Stimulated activated naive CD8-positive, alpha-beta T cell treated with anti-CD3 and anti-CD28 coated beads, Interleukin-15, Interleukin-2, amounts not matched to agents 100 U/mL and 50 U/mL, for 24 hours (primary cell): ENCODE measurements at regions not wholly inside any gene's neighbourhood (a gene's known extent, or its start where the extent isn't known, plus 50 kb on each side); places are given as distances from the start of the nearest gene placed in this dataset.

ENCODE experiments used
- ATAC-seq: fragments of 150-1000 bp; cut with Tn5 transposase; one replicate; pipeline ENCODE4 v1.10.0; 2021
- DNase-seq: peaks from one replicate; pipeline ENCODE4 v3.0.0; 2021

- no peak for ATAC-seq
These were observed 1740.9 kb upstream of the CDH9 start for GRCh38 chr5:28779161-28779754.

DNA sequence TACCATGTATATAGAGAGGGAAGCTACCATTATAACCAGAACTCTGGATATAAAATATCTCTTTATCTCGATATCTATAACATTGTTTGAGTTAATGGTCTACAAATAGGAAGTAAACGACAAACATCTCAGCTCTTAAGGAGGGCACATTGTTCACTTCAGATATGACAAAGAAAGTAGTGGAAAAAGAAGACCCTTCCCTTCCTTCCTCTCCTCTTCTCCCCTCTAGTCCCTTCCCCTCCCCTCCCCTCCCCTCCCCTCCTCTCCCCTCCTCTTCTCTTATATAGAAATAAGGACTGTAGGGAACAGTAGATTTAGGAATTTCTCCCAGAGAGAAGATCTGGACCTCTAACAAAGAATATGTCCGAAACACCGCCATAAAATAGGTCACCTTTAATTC, 1731.9 kb upstream of the CDH9 start:
- DNase-seq = no peak
- ATAC-seq = no peak

More at GRCh38 chr5:28779161-28779754, 1740.9 kb upstream of the CDH9 start:
- no peak for DNase-seq

DNA sequence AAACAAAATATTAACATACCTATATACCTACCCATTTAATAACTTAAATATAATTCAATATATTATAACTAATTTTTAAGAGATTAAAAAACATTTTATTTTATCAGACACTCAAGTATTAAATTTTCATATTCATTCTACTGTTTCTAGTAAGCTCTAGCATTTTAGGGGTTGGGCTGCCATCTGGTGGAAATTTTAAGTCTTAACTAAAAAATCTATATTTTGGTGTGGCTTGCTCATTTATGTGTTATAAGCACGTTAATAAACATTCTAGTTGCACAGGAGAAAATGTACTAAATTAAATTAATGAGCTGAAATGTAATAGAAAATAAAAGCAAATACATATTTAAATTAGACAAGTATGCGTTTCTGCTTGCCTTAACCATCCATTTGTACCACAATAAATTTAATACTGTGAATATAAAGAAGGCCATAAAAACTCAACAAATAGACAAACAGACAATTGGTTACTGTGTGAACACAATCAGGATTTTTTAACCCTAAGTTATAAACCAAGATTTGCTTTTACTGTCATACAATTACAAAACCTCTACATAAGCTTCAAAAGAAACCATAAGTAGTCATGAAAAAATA, 1728.3 kb upstream of the CDH9 start:
- no peak for DNase-seq
- ATAC-seq = no peak

- DNase-seq = no peak
- no peak for ATAC-seq
These were observed 1713.0 kb upstream of the CDH9 start for GRCh38 chr5:28751396-28751795.

DNA sequence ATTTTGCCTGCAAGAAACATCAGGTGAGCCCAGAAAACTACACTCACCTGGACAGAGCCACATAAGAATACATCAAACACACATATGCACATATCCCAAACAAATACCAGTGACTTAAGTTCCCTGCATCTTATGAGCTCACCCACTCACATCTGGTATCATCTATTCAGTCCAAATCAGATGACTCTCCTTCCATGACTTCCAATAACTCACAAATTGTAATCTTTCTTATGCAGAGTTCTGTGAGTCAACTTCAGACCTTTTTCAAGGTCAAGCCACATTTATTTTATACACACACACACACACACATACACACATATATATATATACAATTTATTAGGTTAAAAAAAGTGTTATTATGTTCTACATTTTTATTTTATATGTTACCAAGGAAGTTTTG, 1711.9 kb upstream of the CDH9 start:
- ATAC-seq (no peak), DNase-seq (no peak)

DNA sequence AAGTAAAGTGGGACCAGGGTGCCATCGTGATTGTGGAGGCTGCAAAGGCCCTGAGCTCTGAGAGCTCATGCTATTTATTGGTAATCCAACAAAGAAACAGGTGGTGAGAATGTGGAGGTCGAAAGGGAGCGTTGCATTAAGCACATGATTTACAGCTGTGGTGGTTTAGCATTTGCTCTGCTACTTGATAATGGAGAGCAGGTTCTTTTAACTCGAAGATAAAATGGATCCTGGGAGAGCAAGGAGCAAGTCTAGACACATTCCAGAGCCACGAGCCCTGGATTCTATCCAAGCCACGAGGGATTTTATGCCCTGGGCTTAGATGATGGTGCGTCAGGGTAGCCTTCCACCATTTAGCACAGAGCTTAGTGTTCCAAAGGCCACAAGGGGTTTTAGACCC, 1710.1 kb upstream of the CDH9 start:
- DNase-seq (no peak), ATAC-seq (no peak)

DNA sequence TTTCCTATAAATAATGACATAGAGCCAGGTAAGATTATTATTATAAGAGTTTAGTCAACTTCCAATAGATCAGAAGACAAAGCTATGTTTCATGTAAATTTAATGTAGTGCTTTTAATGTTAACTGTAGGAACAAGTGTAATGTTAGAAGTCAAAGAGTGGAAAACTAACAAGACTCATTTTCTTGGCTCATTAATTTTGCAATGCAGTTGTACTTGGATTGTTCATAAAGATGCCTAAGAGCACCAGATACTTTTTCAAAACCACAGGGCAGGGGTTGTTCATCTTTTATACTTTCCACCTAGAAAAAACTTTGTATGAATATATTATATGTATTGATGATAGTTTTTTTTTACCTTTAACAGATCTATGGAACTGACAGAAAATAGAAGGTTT, 1705.3 kb upstream of the CDH9 start:
- no peak for DNase-seq
- no peak for ATAC-seq

DNA sequence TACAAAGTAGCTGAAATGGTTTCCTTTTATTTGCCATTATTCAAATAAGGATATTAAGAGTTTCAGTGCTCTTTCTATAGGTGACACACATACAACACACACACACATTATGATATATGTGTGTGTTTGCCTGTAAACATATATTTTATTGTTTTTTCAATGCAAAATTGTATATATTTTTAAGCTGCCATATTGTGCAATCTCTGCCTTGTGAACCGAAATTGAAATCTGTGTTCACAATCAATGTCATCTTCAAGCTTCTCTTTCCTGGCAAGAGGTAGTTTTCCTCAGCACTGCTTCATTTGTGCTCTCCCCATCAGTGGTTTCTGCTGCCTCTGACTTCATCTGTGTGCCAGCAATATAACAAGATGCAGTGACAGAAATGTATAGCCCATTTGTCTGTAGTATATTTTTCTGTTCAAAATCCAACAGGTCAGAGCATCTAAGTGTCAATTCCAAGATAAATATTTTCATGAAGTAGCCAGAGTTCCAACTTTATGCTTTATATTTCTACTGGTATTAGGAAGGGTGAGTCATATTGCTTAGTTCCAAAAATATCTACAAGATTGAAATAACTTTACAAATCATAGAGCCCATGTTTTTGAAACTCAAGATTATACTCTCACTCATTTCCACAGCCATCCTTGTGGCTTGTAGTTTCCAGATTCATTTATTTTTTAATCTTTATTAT, 1704.8 kb upstream of the CDH9 start:
- no peak for ATAC-seq
- DNase-seq = no peak

DNA sequence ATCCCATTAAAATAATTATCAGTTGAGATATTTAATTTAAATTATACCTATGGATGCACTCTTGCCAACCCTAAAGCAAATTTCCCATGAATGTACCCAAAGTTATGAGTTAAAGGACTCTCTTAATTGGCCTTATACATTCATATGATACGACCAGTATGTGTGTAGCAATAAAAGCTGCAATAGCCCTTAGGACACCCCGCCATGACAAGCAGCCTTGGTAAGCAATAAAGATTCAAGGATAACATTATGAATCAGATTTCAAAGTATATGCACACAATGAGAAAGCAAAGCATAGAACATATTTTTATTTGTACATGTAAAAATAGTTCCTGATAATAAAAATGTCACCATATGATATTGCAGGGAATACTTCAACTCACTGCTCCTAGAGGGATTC, 1699.3 kb upstream of the CDH9 start:
- DNase-seq (no peak), ATAC-seq (no peak)

- no peak for ATAC-seq
- DNase-seq = no peak
These were observed 1698.8 kb upstream of the CDH9 start for GRCh38 chr5:28737222-28737621.

- DNase-seq (no peak), ATAC-seq (no peak)
These were observed 1696.0 kb upstream of the CDH9 start for GRCh38 chr5:28734396-28734795.

GRCh38 chr5:28729067-28729466, 1690.7 kb upstream of the CDH9 start:
- DNase-seq (no peak), ATAC-seq (no peak)

DNA sequence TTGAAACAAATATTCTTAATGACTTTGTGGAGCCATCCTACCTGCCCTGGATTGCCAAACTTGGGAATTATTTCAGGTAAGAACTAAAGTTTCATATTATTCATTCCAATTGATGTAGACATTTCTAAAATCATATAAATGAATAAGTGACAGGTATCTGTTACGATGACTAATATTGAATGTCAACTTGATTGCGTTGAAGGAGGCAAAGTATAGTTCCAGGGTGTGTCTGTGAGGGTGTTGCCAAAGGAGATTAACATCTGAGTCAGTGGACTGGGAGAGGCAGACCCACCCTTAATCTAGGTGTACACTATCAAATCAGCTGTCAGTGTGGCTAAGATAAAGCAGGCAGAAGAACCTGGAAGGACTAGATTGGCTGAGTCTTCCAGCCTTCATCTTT, 1688.4 kb upstream of the CDH9 start:
- ATAC-seq (no peak), DNase-seq (no peak)

- DNase-seq (no peak), ATAC-seq (no peak)
These were observed 1686.6 kb upstream of the CDH9 start for GRCh38 chr5:28725001-28725400.

GRCh38 chr5:28714907-28715698, 1676.7 kb upstream of the CDH9 start:
- ATAC-seq (no peak), DNase-seq (no peak)

GRCh38 chr5:28710360-28710759, 1672.0 kb upstream of the CDH9 start:
- DNase-seq (no peak), ATAC-seq (no peak)

GRCh38 chr5:28708472-28708871, 1670.1 kb upstream of the CDH9 start:
- ATAC-seq (no peak), DNase-seq (no peak)

DNA sequence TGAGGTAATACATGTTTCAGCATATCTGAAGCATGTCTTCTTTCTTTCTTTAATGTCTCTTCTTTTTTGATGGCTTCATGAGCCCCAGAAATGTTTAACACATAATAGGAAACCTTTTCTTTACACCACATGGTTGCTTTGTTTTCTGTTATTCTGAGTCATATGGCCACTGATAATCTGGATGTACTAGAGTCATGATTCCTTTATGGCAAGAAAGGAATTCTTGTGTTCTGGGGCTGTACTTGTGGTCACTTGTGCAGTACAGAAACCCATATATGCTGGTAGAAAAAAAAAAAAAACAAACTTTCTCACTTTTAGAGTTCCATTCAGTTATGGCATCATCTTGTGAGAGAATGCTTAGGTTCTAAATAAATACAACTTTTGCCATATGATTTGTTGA, 1669.3 kb upstream of the CDH9 start:
- ATAC-seq = no peak
- no peak for DNase-seq

DNA sequence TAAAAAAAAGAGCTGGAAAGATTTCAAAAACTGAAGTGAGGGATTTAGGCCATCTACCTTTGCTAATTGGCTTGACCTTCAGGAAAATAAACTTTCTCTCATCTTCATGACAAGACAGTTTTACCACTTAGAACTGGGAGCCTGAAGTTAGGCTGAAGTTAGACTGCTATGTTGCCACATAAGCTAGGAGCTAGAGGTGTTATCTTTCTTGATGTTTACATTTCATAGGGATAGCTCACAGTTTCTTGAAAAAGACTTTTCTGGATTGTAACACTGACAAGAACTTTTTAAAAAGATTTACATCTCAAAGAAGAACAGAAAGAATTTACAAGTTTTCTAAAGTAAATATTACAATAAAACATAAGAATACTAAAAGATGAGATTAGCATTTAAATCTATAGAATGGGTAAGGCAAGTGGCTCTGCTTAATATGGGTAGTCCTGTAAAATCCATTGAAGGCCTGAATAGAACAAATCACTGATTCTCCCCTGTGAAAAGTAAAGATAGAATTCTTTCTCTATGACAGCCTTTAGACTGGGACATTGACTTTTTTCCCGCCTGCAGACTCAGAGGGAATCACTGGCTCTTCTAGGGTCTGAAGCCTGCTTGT, 1665.4 kb upstream of the CDH9 start:
- no peak for DNase-seq

GRCh38 chr5:28691526-28691925, 1653.1 kb upstream of the CDH9 start:
- DNase-seq (no peak), ATAC-seq (no peak)

More for the DNA sequence above, 1665.4 kb upstream of the CDH9 start:
- no peak for ATAC-seq

- no peak for ATAC-seq
- no peak for DNase-seq
These were observed 1647.4 kb upstream of the CDH9 start for GRCh38 chr5:28685794-28686193.

- ATAC-seq (no peak), DNase-seq (no peak)
These were observed 1640.5 kb upstream of the CDH9 start for GRCh38 chr5:28678899-28679298.

- DNase-seq (no peak), ATAC-seq (no peak)
These were observed 1627.7 kb upstream of the CDH9 start for GRCh38 chr5:28666110-28666509.
